ENCODE measurements at regions not wholly inside any gene's neighbourhood (a gene's known extent, or its start where the extent isn't known, plus 50 kb on each side); places are given as distances from the start of the nearest gene placed in this dataset.
"Not testable (repeated sequence)": the region's sequence is repeated elsewhere in the genome, so short reads cannot be mapped to it uniquely, and the experiment has no call there.

- no peak for DNase-seq
Measured at GRCh38 chr12:102726686-102727085, 190.4 kb downstream of the PAH start.

- DNase-seq, result no peak
Measured at GRCh38 chr12:102722147-102722546, 194.9 kb downstream of the PAH start.

- no peak for DNase-seq
Measured at GRCh38 chr12:102708108-102708507, 208.9 kb downstream of the PAH start.

- DNase-seq, result peak; percentile 17
Measured at GRCh38 chr12:102702447-102703114, 214.5 kb downstream of the PAH start.

- DNase-seq, result no peak
Measured at GRCh38 chr12:102696045-102696444, 215.7 kb upstream of the IGF1 start.

- DNase-seq, result no peak
Measured at GRCh38 chr12:102694903-102695302, 214.5 kb upstream of the IGF1 start.

GRCh38 chr12:102691773-102692555, 211.6 kb upstream of the IGF1 start:
- DNase-seq, result no peak

GRCh38 chr12:102690253-102690652, 209.9 kb upstream of the IGF1 start:
- no peak for DNase-seq

- DNase-seq, result no peak
Measured at GRCh38 chr12:102689701-102690100, 209.3 kb upstream of the IGF1 start.

GRCh38 chr12:102687523-102687922, 207.2 kb upstream of the IGF1 start:
- DNase-seq, result no peak

- DNase-seq, result no peak
Measured at GRCh38 chr12:102685841-102686240, 205.5 kb upstream of the IGF1 start.

- DNase-seq, result no peak
Measured at GRCh38 chr12:102685172-102685571, 204.8 kb upstream of the IGF1 start.

- peak; percentile 30 for DNase-seq
Measured at GRCh38 chr12:102682366-102683289, 202.3 kb upstream of the IGF1 start.

- DNase-seq, result no peak
Measured at GRCh38 chr12:102681747-102682146, 201.4 kb upstream of the IGF1 start.

- no peak for DNase-seq
Measured at GRCh38 chr12:102681309-102681708, 200.9 kb upstream of the IGF1 start.

GRCh38 chr12:102680304-102680703, 199.9 kb upstream of the IGF1 start:
- DNase-seq, result no peak

GRCh38 chr12:102676812-102677211, 196.4 kb upstream of the IGF1 start:
- DNase-seq, result no peak

GRCh38 chr12:102675672-102676071, 195.3 kb upstream of the IGF1 start:
- DNase-seq, result no peak

GRCh38 chr12:102673606-102674005, 193.2 kb upstream of the IGF1 start:
- DNase-seq, result no peak

GRCh38 chr12:102672212-102672611, 191.8 kb upstream of the IGF1 start:
- DNase-seq, result not testable (repeated sequence)

- no peak for DNase-seq
Measured at GRCh38 chr12:102669056-102669455, 188.7 kb upstream of the IGF1 start.

GRCh38 chr12:102666176-102666575, 185.8 kb upstream of the IGF1 start:
- DNase-seq, result not testable (repeated sequence)
